Mammary epithelial cell (primary cell): ENCODE measurements at regions not wholly inside any gene's neighbourhood (a gene's known extent, or its start where the extent isn't known, plus 50 kb on each side); places are given as distances from the start of the nearest gene placed in this dataset.

ENCODE experiments used
- EZH2 ChIP-seq: IDR thresholded peaks from 2 replicates; pipeline ENCODE4 v1.6.1; 2012; ENCODE audit warnings: low read length, inconsistent platforms, borderline replicate concordance
- TF ChIP-seq, protein P1 (sequence below), 2 donors: IDR thresholded peaks in 1 of 2; conservative IDR thresholded peaks in 1 of 2; 2 replicates each; pipeline ENCODE4 v1.5.1; 2011 to 2012; ENCODE audit warnings: inconsistent platforms in 2 of 2, low read length in 2 of 2, mild to moderate bottlenecking in 2 of 2, control low read depth in 1 of 2, low read depth in 1 of 2; ENCODE audit not compliant: insufficient read depth in 1 of 2; ENCODE audit errors: extremely low read depth in 1 of 2

- TF ChIP-seq EZH2, result no peak
- TF ChIP-seq, protein P1, sequence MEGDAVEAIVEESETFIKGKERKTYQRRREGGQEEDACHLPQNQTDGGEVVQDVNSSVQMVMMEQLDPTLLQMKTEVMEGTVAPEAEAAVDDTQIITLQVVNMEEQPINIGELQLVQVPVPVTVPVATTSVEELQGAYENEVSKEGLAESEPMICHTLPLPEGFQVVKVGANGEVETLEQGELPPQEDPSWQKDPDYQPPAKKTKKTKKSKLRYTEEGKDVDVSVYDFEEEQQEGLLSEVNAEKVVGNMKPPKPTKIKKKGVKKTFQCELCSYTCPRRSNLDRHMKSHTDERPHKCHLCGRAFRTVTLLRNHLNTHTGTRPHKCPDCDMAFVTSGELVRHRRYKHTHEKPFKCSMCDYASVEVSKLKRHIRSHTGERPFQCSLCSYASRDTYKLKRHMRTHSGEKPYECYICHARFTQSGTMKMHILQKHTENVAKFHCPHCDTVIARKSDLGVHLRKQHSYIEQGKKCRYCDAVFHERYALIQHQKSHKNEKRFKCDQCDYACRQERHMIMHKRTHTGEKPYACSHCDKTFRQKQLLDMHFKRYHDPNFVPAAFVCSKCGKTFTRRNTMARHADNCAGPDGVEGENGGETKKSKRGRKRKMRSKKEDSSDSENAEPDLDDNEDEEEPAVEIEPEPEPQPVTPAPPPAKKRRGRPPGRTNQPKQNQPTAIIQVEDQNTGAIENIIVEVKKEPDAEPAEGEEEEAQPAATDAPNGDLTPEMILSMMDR (conservative IDR thresholded peaks at IDR 0.05 in 1 of 2, IDR thresholded peaks at IDR 0.05 in 1 of 2; ENCODE audit: extremely low read depth in 1 of 2, insufficient read depth in 1 of 2, low read depth in 1 of 2, low read length in 2 of 2), result no peak
Observed at GRCh38 chr14:80275208-80275850, 64.0 kb upstream of the DIO2 start.
